H9 (cell line): ENCODE measurements at regions not wholly inside any gene's neighbourhood (a gene's known extent, or its start where the extent isn't known, plus 50 kb on each side); places are given as distances from the start of the nearest gene placed in this dataset.

ENCODE experiments used
- DNase-seq: peaks from one replicate; pipeline ENCODE4 v3.0.0-alpha.2; 2017
- H2AFZ ChIP-seq: one replicate; pipeline ENCODE4 v1.6.1; 2013; ENCODE audit warnings: mild to moderate bottlenecking, low read length, control low read depth, moderate library complexity
- H2AK5ac ChIP-seq: 2 replicates; pipeline ENCODE4 v1.6.1; 2013; ENCODE audit warnings: low read length, control low read depth, mixed read lengths; ENCODE audit not compliant: insufficient read length
- H2BK120ac ChIP-seq: one replicate; pipeline ENCODE4 v1.6.1; 2013; ENCODE audit warnings: low read depth, mild to moderate bottlenecking, low read length, control low read depth, inconsistent platforms; ENCODE audit not compliant: poor library complexity, severe bottlenecking
- H2BK12ac ChIP-seq: 2 replicates; pipeline ENCODE4 v1.6.1; 2013; ENCODE audit warnings: low read length, control low read depth, mixed read lengths, low read depth; ENCODE audit not compliant: insufficient read length
- H2BK15ac ChIP-seq: 2 replicates; pipeline ENCODE4 v1.6.1; 2013; ENCODE audit warnings: low read depth, low read length, control low read depth
- H2BK20ac ChIP-seq: one replicate; pipeline ENCODE4 v1.6.1; 2013; ENCODE audit warnings: low read depth, mild to moderate bottlenecking, low read length, control low read depth, inconsistent platforms; ENCODE audit not compliant: poor library complexity, severe bottlenecking
- H2BK5ac ChIP-seq: 2 replicates; pipeline ENCODE4 v1.6.1; 2013; ENCODE audit warnings: low read length, control low read depth, mixed read lengths; ENCODE audit not compliant: insufficient read length
- H3K14ac ChIP-seq: 2 replicates; pipeline ENCODE4 v1.6.1; 2013; ENCODE audit warnings: low read length, control low read depth; ENCODE audit not compliant: insufficient read depth
- H3K18ac ChIP-seq: 2 replicates; pipeline ENCODE4 v1.6.1; 2013; ENCODE audit warnings: low read depth, mild to moderate bottlenecking, mixed read lengths, low read length, control low read depth; ENCODE audit not compliant: insufficient read length
- H3K23ac ChIP-seq: 2 replicates; pipeline ENCODE4 v1.6.1; 2013; ENCODE audit warnings: low read length, control low read depth, mixed read lengths, low read depth; ENCODE audit not compliant: insufficient read length
- H3K23me2 ChIP-seq: 2 replicates; pipeline ENCODE4 v1.6.1; 2013; ENCODE audit warnings: low read depth, mild to moderate bottlenecking, mixed read lengths, low read length, control low read depth; ENCODE audit not compliant: insufficient read length, poor library complexity, severe bottlenecking
- H3K27ac ChIP-seq: 2 replicates; pipeline ENCODE4 v1.5.1; 2013; ENCODE audit warnings: low read length, control low read depth, mixed read lengths, low read depth; ENCODE audit not compliant: insufficient read length
- H3K27me3 ChIP-seq: 2 replicates; pipeline ENCODE4 v1.6.1; 2013; ENCODE audit warnings: low read length, control low read depth, inconsistent platforms; ENCODE audit not compliant: insufficient read depth
- H3K4ac ChIP-seq: 2 replicates; pipeline ENCODE4 v1.6.1; 2013; ENCODE audit warnings: low read depth, mild to moderate bottlenecking, control low read depth, inconsistent platforms, low read length, moderate library complexity
- H3K4me1 ChIP-seq: 2 replicates; pipeline ENCODE4 v1.6.1; 2013; ENCODE audit warnings: low read length, control low read depth, inconsistent platforms; ENCODE audit not compliant: insufficient read depth
- H3K4me2 ChIP-seq: 2 replicates; pipeline ENCODE4 v1.6.1; 2013; ENCODE audit warnings: low read length, control low read depth, mixed read lengths; ENCODE audit not compliant: insufficient read length, insufficient read depth
- H3K56ac ChIP-seq: 2 replicates; pipeline ENCODE4 v1.6.1; 2013; ENCODE audit warnings: low read depth, mild to moderate bottlenecking, mixed read lengths, low read length, control low read depth; ENCODE audit not compliant: insufficient read length
- H3K79me1 ChIP-seq: 2 replicates; pipeline ENCODE4 v1.6.1; 2013; ENCODE audit warnings: low read depth, mild to moderate bottlenecking, moderate library complexity, low read length, control low read depth, inconsistent platforms; ENCODE audit not compliant: insufficient read depth, poor library complexity, severe bottlenecking
- H3K79me2 ChIP-seq: 2 replicates; pipeline ENCODE4 v1.6.1; 2013; ENCODE audit warnings: low read length, control low read depth, inconsistent platforms; ENCODE audit not compliant: insufficient read depth
- H3K9ac ChIP-seq: 2 replicates; pipeline ENCODE4 v1.6.1; 2013; ENCODE audit warnings: low read length, control low read depth, mixed read lengths; ENCODE audit not compliant: insufficient read length; ENCODE audit errors: extremely low read depth
- H3K9me3 ChIP-seq: one replicate; pipeline ENCODE4 v1.6.1; 2013; ENCODE audit warnings: low read depth, low read length, inconsistent platforms; ENCODE audit not compliant: control insufficient read depth
- H3T11ph ChIP-seq: one replicate; pipeline ENCODE4 v1.6.1; 2013; ENCODE audit warnings: mild to moderate bottlenecking, low read length, control low read depth, inconsistent platforms
- H4K20me1 ChIP-seq: one replicate; pipeline ENCODE4 v1.6.1; 2013; ENCODE audit not compliant: control insufficient read depth, insufficient read length, insufficient read depth
- H4K5ac ChIP-seq: 2 replicates; pipeline ENCODE4 v1.6.1; 2013; ENCODE audit warnings: low read depth, mild to moderate bottlenecking, mixed read lengths, low read length, control low read depth; ENCODE audit not compliant: insufficient read length
- H4K8ac ChIP-seq: replicated peaks from 2 replicates; pipeline ENCODE4 v1.6.1; 2013; ENCODE audit warnings: low read length, control low read depth, mixed read lengths, low read depth; ENCODE audit not compliant: insufficient read length
- H4K91ac ChIP-seq: 2 replicates; pipeline ENCODE4 v1.6.1; 2013; ENCODE audit warnings: low read depth, mild to moderate bottlenecking, moderate library complexity, mixed read lengths, low read length, control low read depth; ENCODE audit not compliant: insufficient read length
- H3K27ac Mint-ChIP-seq, 3 experiments: 2 replicates in 2 of 3; 3 replicates in 1 of 3; pipeline ENCODE4 v1.8.0; 2020 to 2021; ENCODE audit warnings: mixed read lengths in 3 of 3, mild to moderate bottlenecking in 1 of 3, moderate library complexity in 1 of 3
- H3K27me3 Mint-ChIP-seq: 2 replicates; pipeline ENCODE4 v1.8.0; 2021; ENCODE audit warnings: low read depth, mild to moderate bottlenecking, moderate library complexity, mixed read lengths
- H3K36me3 Mint-ChIP-seq, 3 experiments: 2 replicates in 2 of 3; 3 replicates in 1 of 3; pipeline ENCODE4 v1.8.0; 2020 to 2021; ENCODE audit warnings: low read depth in 3 of 3, mixed read lengths in 3 of 3; ENCODE audit not compliant: insufficient read depth in 1 of 3
- H3K4me1 Mint-ChIP-seq, 2 experiments: 2 replicates each; pipeline ENCODE4 v1.8.0; 2020; ENCODE audit warnings: mixed read lengths in 2 of 2
- H3K4me3 Mint-ChIP-seq, 2 experiments: 2 replicates in 1 of 2; 3 replicates in 1 of 2; pipeline ENCODE4 v1.8.0; 2020 to 2021; ENCODE audit warnings: mild to moderate bottlenecking in 2 of 2, mixed read lengths in 2 of 2, moderate library complexity in 1 of 2
- H3K9me3 Mint-ChIP-seq, 2 experiments: 2 replicates in 1 of 2; 3 replicates in 1 of 2; pipeline ENCODE4 v1.8.0; 2020; ENCODE audit warnings: mild to moderate bottlenecking in 2 of 2, mixed read lengths in 2 of 2, moderate library complexity in 1 of 2
- WGBS: extraction: QIAGEN DNeasy Blood & Tissue Kit; methylation state at CpG from one replicate; pipeline ENCODE4 v1.1.7; 2013; ENCODE audit warnings: missing lambda C conversion rate, low lambda C conversion rate, mixed read lengths; ENCODE audit not compliant: insufficient read length; ENCODE audit errors: extremely low coverage; 5-methylcytosine and 5-hydroxymethylcytosine counted together
- TF ChIP-seq, protein P1 (sequence below): fragments of 200-600 bp; sonication (generic); conservative IDR thresholded peaks from 3 replicates; pipeline ENCODE4 v1.8.0; 2021; ENCODE audit warnings: antibody characterized with exemption, mild to moderate bottlenecking

DNA sequence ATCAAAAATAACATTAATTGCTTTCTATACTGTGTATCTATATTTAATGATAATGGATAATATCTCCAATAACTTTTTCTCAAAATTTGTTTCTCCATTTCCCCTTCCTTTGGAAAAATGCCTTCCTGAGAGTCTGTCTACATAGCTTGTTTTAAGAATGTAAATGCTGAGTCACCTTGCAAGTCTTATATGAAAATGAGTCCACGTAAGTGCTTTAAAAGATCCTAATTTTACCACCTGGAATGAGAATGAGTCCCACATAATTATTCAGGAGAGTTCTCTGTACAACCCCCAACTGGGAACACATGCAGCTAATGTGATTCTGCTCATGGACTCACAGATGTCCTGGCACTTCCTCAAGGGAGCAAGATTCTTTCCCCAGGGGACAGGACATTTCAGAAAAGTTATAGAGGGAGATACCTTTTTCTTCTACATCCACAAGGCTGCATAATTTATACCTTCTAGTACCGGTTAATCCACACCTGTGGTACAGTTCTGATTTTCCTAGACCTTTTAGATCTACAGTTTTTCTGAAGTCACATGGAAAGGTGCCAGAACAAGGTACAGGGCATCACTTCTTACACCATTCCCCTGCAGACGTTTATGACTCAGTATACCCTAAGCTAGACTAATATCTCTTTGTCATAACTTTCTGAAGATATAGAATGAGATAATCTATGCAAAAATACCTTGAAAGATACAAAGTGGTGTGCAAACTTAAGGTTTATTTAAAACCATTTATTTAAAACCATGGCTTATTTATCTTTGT, 314.1 kb downstream of the CETN3 start:
- Histone ChIP-seq H2BK12ac (no peak overlapping the region), H3K79me1 (no peaks in the 10 kb centered on the region), H2BK20ac (no peak overlapping the region), H3T11ph (no peak overlapping the region), H3K14ac (no peak overlapping the region), H3K9me3 (no peaks in the 10 kb centered on the region), H3K79me2 (no peaks in the 10 kb centered on the region), H4K8ac (no peak overlapping the region), H3K4me1 (no peaks in the 10 kb centered on the region; the same call in 1 of the 2 replicates), H3K27ac (no peak overlapping the region), H2AFZ (no peak overlapping the region), H4K20me1 (no peaks in the 10 kb centered on the region), H3K27me3 (no peaks in the 10 kb centered on the region), H2AK5ac (no peak overlapping the region), H3K9ac (no peak overlapping the region), H4K5ac (no peak overlapping the region), H3K23me2 (no peaks in the 10 kb centered on the region), H4K91ac (no peak overlapping the region), H2BK5ac (no peak overlapping the region), H3K18ac (no peak overlapping the region), H3K4me2 (no peak overlapping the region), H2BK120ac (no peak overlapping the region), H2BK15ac (no peak overlapping the region), H3K4ac (no peak overlapping the region), H3K56ac (no peak overlapping the region), H3K23ac (no peak overlapping the region)
- TF ChIP-seq, protein P1, sequence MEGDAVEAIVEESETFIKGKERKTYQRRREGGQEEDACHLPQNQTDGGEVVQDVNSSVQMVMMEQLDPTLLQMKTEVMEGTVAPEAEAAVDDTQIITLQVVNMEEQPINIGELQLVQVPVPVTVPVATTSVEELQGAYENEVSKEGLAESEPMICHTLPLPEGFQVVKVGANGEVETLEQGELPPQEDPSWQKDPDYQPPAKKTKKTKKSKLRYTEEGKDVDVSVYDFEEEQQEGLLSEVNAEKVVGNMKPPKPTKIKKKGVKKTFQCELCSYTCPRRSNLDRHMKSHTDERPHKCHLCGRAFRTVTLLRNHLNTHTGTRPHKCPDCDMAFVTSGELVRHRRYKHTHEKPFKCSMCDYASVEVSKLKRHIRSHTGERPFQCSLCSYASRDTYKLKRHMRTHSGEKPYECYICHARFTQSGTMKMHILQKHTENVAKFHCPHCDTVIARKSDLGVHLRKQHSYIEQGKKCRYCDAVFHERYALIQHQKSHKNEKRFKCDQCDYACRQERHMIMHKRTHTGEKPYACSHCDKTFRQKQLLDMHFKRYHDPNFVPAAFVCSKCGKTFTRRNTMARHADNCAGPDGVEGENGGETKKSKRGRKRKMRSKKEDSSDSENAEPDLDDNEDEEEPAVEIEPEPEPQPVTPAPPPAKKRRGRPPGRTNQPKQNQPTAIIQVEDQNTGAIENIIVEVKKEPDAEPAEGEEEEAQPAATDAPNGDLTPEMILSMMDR = no peak
- no peak for DNase-seq
- Mint-ChIP-seq H3K36me3 (no peaks in the 10 kb centered on the region), H3K4me1 (no peaks in the 10 kb centered on the region), H3K4me3 (no peak overlapping the region), H3K9me3 (no peaks in the 10 kb centered on the region), H3K27ac (no peak overlapping the region), H3K27me3 (no peaks in the 10 kb centered on the region)
- WGBS = no CpG with 5 or more reads among the region's 3 CpGs
